GM20000 (cell line): ENCODE measurements at regions not wholly inside any gene's neighbourhood (a gene's known extent, or its start where the extent isn't known, plus 50 kb on each side); places are given as distances from the start of the nearest gene placed in this dataset.
"Not testable (repeated sequence)": the region's sequence is repeated elsewhere in the genome, so short reads cannot be mapped to it uniquely, and the experiment has no call there.

Experiments used
- DNase-seq: peaks from one replicate; pipeline ENCODE4 v3.0.0; 2012; ENCODE audit warnings: low spot score
- CTCF ChIP-seq: IDR thresholded peaks from 2 replicates; pipeline ENCODE4 v1.5.1; 2012; ENCODE audit warnings: mild to moderate bottlenecking, control low read depth; ENCODE audit errors: extremely low read depth, missing control alignments

DNA sequence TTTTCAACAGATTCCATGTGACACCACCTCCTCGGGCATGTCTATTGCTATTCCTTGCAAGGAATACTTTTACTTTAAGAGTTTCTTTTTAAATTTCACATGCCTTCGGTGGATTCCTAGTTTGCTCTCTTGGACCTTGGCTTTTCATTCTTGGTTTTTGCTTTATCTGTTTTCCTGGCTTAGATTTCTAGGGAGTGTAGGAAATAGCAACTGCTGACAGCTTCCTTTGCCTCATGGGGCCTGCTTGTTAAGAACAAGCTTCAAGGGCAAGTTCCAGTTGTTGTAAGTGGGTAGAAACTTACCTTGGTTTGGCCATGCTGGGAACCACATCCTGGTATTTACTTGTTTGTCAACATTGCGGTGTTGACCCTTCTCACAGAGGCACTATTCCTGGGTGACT is 348.5 kb downstream of the DMAC1 start:
- TF ChIP-seq CTCF, result no peak
- DNase-seq, result no peak

GRCh38 chr9:7443541-7443940 is 356.0 kb downstream of the DMAC1 start:
- no peak for DNase-seq
- TF ChIP-seq CTCF, result no peak

GRCh38 chr9:7439355-7439995 is 360.1 kb downstream of the DMAC1 start:
- TF ChIP-seq CTCF, result no peak

DNA sequence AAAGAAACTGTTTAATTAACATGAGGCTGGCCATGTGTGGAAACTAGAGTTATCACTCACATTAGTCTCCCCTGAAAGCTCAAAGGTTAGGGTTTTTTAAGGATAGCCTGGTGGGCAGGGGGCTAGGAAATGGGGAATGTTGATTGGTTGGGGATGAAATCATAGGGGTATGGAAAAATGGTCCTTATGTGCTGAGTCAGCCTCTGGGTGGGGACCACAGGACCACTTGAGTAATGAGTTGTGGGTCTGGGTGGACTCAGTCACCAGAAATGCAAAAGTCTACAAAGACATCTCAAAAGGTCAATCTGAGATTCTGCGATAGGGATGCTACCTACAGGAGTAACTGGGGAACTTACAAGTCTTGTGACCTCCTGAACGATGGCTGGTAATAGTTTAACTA is 362.8 kb downstream of the DMAC1 start:
- DNase-seq, result no peak
- TF ChIP-seq CTCF, result no peak

More at GRCh38 chr9:7439355-7439995, 360.1 kb downstream of the DMAC1 start:
- no peak for DNase-seq

GRCh38 chr9:7433508-7434292 is 365.9 kb downstream of the DMAC1 start:
- no peak for TF ChIP-seq CTCF
- no peak for DNase-seq

DNA sequence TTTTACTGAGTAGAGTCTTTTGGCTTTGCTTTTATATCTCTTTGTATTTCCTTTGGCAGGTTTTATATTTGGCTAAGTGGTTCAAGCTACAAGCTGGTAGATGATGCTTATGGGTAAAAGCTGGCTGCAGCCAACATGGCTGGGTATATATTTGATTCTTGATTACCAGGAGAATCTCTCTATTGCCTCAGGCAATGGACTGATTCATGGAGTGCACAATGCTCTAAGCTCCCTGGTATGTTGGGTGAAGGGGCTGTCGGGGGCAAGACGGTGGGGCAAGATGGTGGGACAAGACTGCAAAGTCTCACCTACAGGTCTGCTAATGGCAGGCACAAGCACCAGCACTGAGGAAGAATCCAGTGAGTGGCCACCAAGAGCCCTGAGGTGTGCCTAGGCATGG is 366.6 kb downstream of the DMAC1 start:
- DNase-seq, result no peak
- no peak for TF ChIP-seq CTCF

DNA sequence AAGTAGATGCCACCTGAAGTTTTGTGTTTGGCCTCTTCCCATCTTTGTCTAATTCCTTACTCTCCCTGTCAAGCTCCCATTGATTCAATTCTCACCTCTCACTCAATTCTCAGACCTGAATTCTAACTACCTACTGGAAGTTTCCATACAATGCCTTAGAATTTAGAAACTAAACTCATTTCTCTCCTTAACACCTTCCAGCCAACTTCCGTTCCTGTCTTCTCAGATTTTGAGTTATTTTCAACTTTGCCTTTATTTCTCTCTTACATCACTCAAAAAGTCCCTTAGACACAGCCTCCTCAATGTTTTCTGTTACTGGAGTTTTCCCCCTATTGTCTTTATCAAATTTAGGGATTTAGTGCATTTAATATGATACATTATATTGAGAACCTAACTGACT is 382.2 kb downstream of the DMAC1 start:
- not testable (repeated sequence) for DNase-seq

- no peak for DNase-seq
- no peak for TF ChIP-seq CTCF
Observed at GRCh38 chr9:7415836-7416235, 383.7 kb downstream of the DMAC1 start.
